ENCODE measurements at regions not wholly inside any gene's neighbourhood (a gene's known extent, or its start where the extent isn't known, plus 50 kb on each side); places are given as distances from the start of the nearest gene placed in this dataset.
A peak's percentile ranks its signal among the peaks of the same experiment; 100 is the strongest.

GRCh38 chr3:36124118-36124796 lies 256.0 kb upstream of the STAC start:
- ChIA-PET POLR2A (no interaction called here), CTCF (interaction anchor here (0.6 to 0.9 kb wide), 2 partner anchors 164 to 573 kb away, joined by 3 to 4 read pairs; no protein-coding TSS in a partner anchor)
- 56% methylated on average over 2 of the region's 2 CpGs for WGBS (ENCODE audit: low lambda C conversion rate)
- H3K9me3 ChIP-seq = no peaks in the 10 kb centered on the region
- TF ChIP-seq ZBTB33 (IDR thresholded peaks at IDR 0.05; ENCODE audit: borderline replicate concordance, low read depth) (no peak), SMC3 (IDR thresholded peaks at IDR 0.05; ENCODE audit: low read depth, low read length) (peak; percentile 85), RAD21 (IDR thresholded peaks at IDR 0.05; ENCODE audit: low read length) (peak; percentile 88), CHD2 (IDR thresholded peaks at IDR 0.05; ENCODE audit: low read length, partially characterized antibody) (no peak), CTCF (IDR thresholded peaks at IDR 0.05) (peak; percentile 71)
- no peak overlapping the region for H2AFZ ChIP-seq (ENCODE audit: low read depth)
- H3K27ac ChIP-seq (ENCODE audit: low read depth in 2 of 2, low read length in 1 of 2) = no peak overlapping the region
- no peaks in the 10 kb centered on the region for H4K20me1 ChIP-seq (ENCODE audit: insufficient read depth)
- no peaks in the 10 kb centered on the region for H3K79me2 ChIP-seq (ENCODE audit: insufficient read depth)
- H3K27me3 ChIP-seq (ENCODE audit: insufficient read depth) = no peaks in the 10 kb centered on the region
- no peak overlapping the region for H3K9ac ChIP-seq
- no peaks in the 10 kb centered on the region for H3K36me3 ChIP-seq (replicated peaks in 1 of 2; ENCODE audit: control insufficient read depth in 1 of 2, insufficient read depth in 2 of 2, low read length in 1 of 2)
- no peak overlapping the region for H3K4me3 ChIP-seq (ENCODE audit: low read depth in 2 of 2, low read length in 1 of 2)
- H3K4me2 ChIP-seq = no peak overlapping the region
- no peaks in the 10 kb centered on the region for H3K4me1 ChIP-seq (ENCODE audit: control insufficient read depth in 1 of 2, insufficient read depth in 2 of 2, low read depth in 1 of 2, low read length in 1 of 2)
- H3F3A ChIP-seq (replicated peaks; ENCODE audit: insufficient read depth) = no peaks in the 10 kb centered on the region
- H3K9me2 ChIP-seq = no peaks in the 10 kb centered on the region
- DNase-seq = peak; percentile 15

- ChIA-PET CTCF (no interaction called here), POLR2A (no interaction called here)
- no peak for DNase-seq
- WGBS (ENCODE audit: low lambda C conversion rate) = 70% methylated on average over 2 of the region's 2 CpGs
- H3K9me3 ChIP-seq = no peaks in the 10 kb centered on the region
- H3K27me3 ChIP-seq (ENCODE audit: insufficient read depth) = no peaks in the 10 kb centered on the region
- no peak overlapping the region for H3K4me2 ChIP-seq
- no peaks in the 10 kb centered on the region for H3K9me2 ChIP-seq
- no peaks in the 10 kb centered on the region for H3K36me3 ChIP-seq (replicated peaks in 1 of 2; ENCODE audit: control insufficient read depth in 1 of 2, insufficient read depth in 2 of 2, low read length in 1 of 2)
- no peaks in the 10 kb centered on the region for H3F3A ChIP-seq (replicated peaks; ENCODE audit: insufficient read depth)
- H3K4me3 ChIP-seq (ENCODE audit: low read depth in 2 of 2, low read length in 1 of 2) = no peak overlapping the region
- TF ChIP-seq NRF1 (IDR thresholded peaks at IDR 0.05; ENCODE audit: low read depth, low read length) (no peak), TAF1 (IDR thresholded peaks at IDR 0.05; ENCODE audit: borderline replicate concordance, low read depth, low read length) (no peak), USF1 (IDR thresholded peaks at IDR 0.05; ENCODE audit: borderline replicate concordance, low read depth) (no peak), JUND (IDR thresholded peaks at IDR 0.05) (no peak), SMC3 (IDR thresholded peaks at IDR 0.05; ENCODE audit: low read depth, low read length) (no peak), RCOR1 (IDR thresholded peaks at IDR 0.05; ENCODE audit: low read length) (no peak), CTCF (IDR thresholded peaks at IDR 0.05) (peak; percentile 35)
- no peaks in the 10 kb centered on the region for H3K79me2 ChIP-seq (ENCODE audit: insufficient read depth)
- H3K4me1 ChIP-seq (ENCODE audit: control insufficient read depth in 1 of 2, insufficient read depth in 2 of 2, low read depth in 1 of 2, low read length in 1 of 2) = no peaks in the 10 kb centered on the region
- H3K27ac ChIP-seq (ENCODE audit: low read depth in 2 of 2, low read length in 1 of 2) = no peak overlapping the region
- H2AFZ ChIP-seq (ENCODE audit: low read depth) = no peak overlapping the region
- H3K9ac ChIP-seq = no peak overlapping the region
- H4K20me1 ChIP-seq (ENCODE audit: insufficient read depth) = no peaks in the 10 kb centered on the region
Observed at GRCh38 chr3:36132214-36132613, 248.1 kb upstream of the STAC start.
